K562 (cell line): ENCODE measurements at regions not wholly inside any gene's neighbourhood (a gene's known extent, or its start where the extent isn't known, plus 50 kb on each side); places are given as distances from the start of the nearest gene placed in this dataset.

Source experiments
- ATAC-seq: fragments of 200-7000 bp; cut with Tn5 transposase; 3 replicates; pipeline ENCODE4 v1.9.1; 2020; ENCODE audit warnings: moderate library complexity
- BruUV-seq: library from RNA; stranded (reverse); fragments of 400-500 nt; replicated peaks from 2 replicates; lab custom pipeline; 2021; lab: Mats Ljungman, UMichigan
- CTCF ChIA-PET: fragments of 300-600 bp; formaldehyde crosslinking; extraction: SDS; loops from one replicate; lab custom pipeline; 2021; ENCODE audit warnings: low intra/inter-chr PET ratio; lab: Yijun Ruan, JAX
- POLR2A ChIA-PET: fragments of 300-600, 350-650 bp; sonication (Branson Sonifier 250); formaldehyde crosslinking; extraction: SDS; loops from one replicate; lab custom pipeline; 2021; ENCODE audit warnings: antibody characterized with exemption, inconsistent platforms; lab: Yijun Ruan, JAX
- DNase-seq, 4 experiments: peaks; one replicate each; pipeline versions ENCODE4 v3.0.0 to v3.0.0-alpha.2; 2011 to 2018; ENCODE audit warnings: low spot score in 3 of 4, mixed read lengths in 3 of 4; ENCODE audit errors: extremely low read depth in 1 of 4
- FAIRE-seq: peaks from 2 replicates; lab custom pipeline; 2011; peaks lifted over from hg19 to GRCh38; lab: Jason Lieb, UNC
- H2AFZ ChIP-seq: 2 replicates; pipeline ENCODE4 v1.6.0; 2011; ENCODE audit warnings: low read depth, low read length, control low read depth, inconsistent platforms
- H3K27ac ChIP-seq: fragments of 200-600 bp; 3 replicates; pipeline ENCODE4 v1.8.0; 2011; ENCODE audit warnings: low read depth, mild to moderate bottlenecking, control low read depth, inconsistent platforms, low read length, moderate library complexity, mixed read lengths; ENCODE audit errors: extremely low read depth
- H3K27me3 ChIP-seq, 2 experiments: fragments of 300-600 bp in 1 of 2; 2 replicates in 1 of 2; 3 replicates in 1 of 2; pipeline versions ENCODE4 v1.6.0 to v1.8.0; 2011; ENCODE audit warnings: inconsistent platforms in 2 of 2, low read length in 2 of 2, mild to moderate bottlenecking in 1 of 2, mixed read lengths in 1 of 2, moderate library complexity in 1 of 2; ENCODE audit not compliant: control insufficient read depth in 2 of 2, insufficient read depth in 2 of 2
- H3K36me3 ChIP-seq: fragments of 300-600 bp; 3 replicates; pipeline ENCODE4 v1.8.0; 2011; ENCODE audit warnings: mild to moderate bottlenecking, low read length, inconsistent platforms; ENCODE audit not compliant: control insufficient read depth, insufficient read depth
- H3K4me1 ChIP-seq, 2 experiments: fragments of 200-600 bp in 1 of 2; replicated peaks in 1 of 2; 2 replicates in 1 of 2; 3 replicates in 1 of 2; pipeline versions ENCODE4 v1.5.1 to v1.8.0; 2011; ENCODE audit warnings: inconsistent platforms in 2 of 2, low read length in 2 of 2, mild to moderate bottlenecking in 1 of 2, mixed read lengths in 1 of 2, moderate library complexity in 1 of 2; ENCODE audit not compliant: control insufficient read depth in 2 of 2, insufficient read depth in 2 of 2
- H3K4me2 ChIP-seq: 2 replicates; pipeline ENCODE4 v1.6.1; 2011; ENCODE audit warnings: low read length, control low read depth, inconsistent platforms, mixed read lengths; ENCODE audit not compliant: insufficient read depth
- H3K4me3 ChIP-seq: fragments of 200-600 bp; sonication (generic), shearing (Covaris generic); 2 replicates; pipeline ENCODE4 v1.5.1; 2016; ENCODE audit warnings: control low read depth, inconsistent platforms
- H3K79me2 ChIP-seq: fragments of 200-600 bp; 3 replicates; pipeline ENCODE4 v1.8.0; 2011; ENCODE audit warnings: low read length, inconsistent platforms; ENCODE audit not compliant: control insufficient read depth, insufficient read depth
- H3K9ac ChIP-seq, 2 experiments: 2 replicates each; pipeline versions ENCODE4 v1.6.0 to v1.6.1; 2011; ENCODE audit warnings: low read depth in 2 of 2, low read length in 2 of 2, control low read depth in 1 of 2, inconsistent platforms in 1 of 2, mild to moderate bottlenecking in 1 of 2, mixed read lengths in 1 of 2; ENCODE audit not compliant: insufficient read depth in 1 of 2
- H3K9me1 ChIP-seq: one replicate; pipeline ENCODE4 v1.6.0; 2011; ENCODE audit warnings: inconsistent platforms, mild to moderate bottlenecking, low read length, moderate library complexity; ENCODE audit not compliant: control insufficient read depth, insufficient read depth
- H3K9me3 ChIP-seq: replicated peaks from 2 replicates; pipeline ENCODE4 v1.5.1; 2011; ENCODE audit warnings: low read depth, low read length, inconsistent platforms; ENCODE audit not compliant: control insufficient read depth, insufficient read depth
- H4K20me1 ChIP-seq: replicated peaks from 2 replicates; pipeline ENCODE4 v1.6.1; 2011; ENCODE audit warnings: low read length, inconsistent platforms, mixed read lengths; ENCODE audit not compliant: control insufficient read depth, insufficient read depth
- ARID4B ChIP-seq: sonication (generic); formaldehyde crosslinking; IDR thresholded peaks from 2 replicates; pipeline ENCODE4 v1.8.0; 2022; ENCODE audit warnings: mild to moderate bottlenecking, missing genetic modification reagents
- BRCA1 ChIP-seq, 2 experiments: fragments of 450-650 bp in 1 of 2; sonication (generic) in 1 of 2; formaldehyde crosslinking in 1 of 2; IDR thresholded peaks; 2 replicates each; pipeline versions ENCODE4 v1.5.0 to v1.6.1; 2017 to 2020; ENCODE audit warnings: mild to moderate bottlenecking in 1 of 2, missing genetic modification reagents in 1 of 2
- CGGBP1 ChIP-seq: fragments of 250-450 bp; sonication (Bioruptor Pico); IDR thresholded peaks from 2 replicates; pipeline ENCODE4 v1.9.0; 2021; ENCODE audit warnings: mild to moderate bottlenecking
- EP300 ChIP-seq: IDR thresholded peaks from 2 replicates; pipeline ENCODE4 v1.6.1; 2012; ENCODE audit warnings: low read length, improper control_type of control experiment
- EWSR1 ChIP-seq: fragments of 450-650 bp; IDR thresholded peaks from 2 replicates; pipeline ENCODE4 v1.6.1; 2018; ENCODE audit warnings: borderline replicate concordance, mild to moderate bottlenecking, low read depth, moderate library complexity; ENCODE audit not compliant: partially characterized antibody
- HDAC6 ChIP-seq: IDR thresholded peaks from 2 replicates; pipeline ENCODE4 v1.6.1; 2012; ENCODE audit warnings: low read depth, mild to moderate bottlenecking, control low read depth, inconsistent platforms, low read length, moderate library complexity
- HES1 ChIP-seq: fragments of 450-650 bp; IDR thresholded peaks from 2 replicates; pipeline ENCODE4 v1.6.1; 2016; ENCODE audit warnings: low read depth, mild to moderate bottlenecking, moderate library complexity
- HOXB6 ChIP-seq: fragments of 250-450 bp; sonication (Bioruptor Pico); IDR thresholded peaks from 2 replicates; pipeline ENCODE4 v1.5.1; 2022; ENCODE audit warnings: mild to moderate bottlenecking, borderline replicate concordance
- IRF2 ChIP-seq: sonication (generic); formaldehyde crosslinking; IDR thresholded peaks from 2 replicates; pipeline ENCODE4 v1.8.1; 2022; ENCODE audit warnings: mild to moderate bottlenecking, missing genetic modification reagents
- KDM1A ChIP-seq, 2 experiments: fragments of 450-650 bp; IDR thresholded peaks; 2 replicates each; pipeline ENCODE4 v1.6.1; 2016; ENCODE audit warnings: mild to moderate bottlenecking in 2 of 2
- MCM3 ChIP-seq: fragments of 450-650 bp; IDR thresholded peaks from 2 replicates; pipeline ENCODE4 v1.6.1; 2016
- NCOA1 ChIP-seq: fragments of 450-650 bp; IDR thresholded peaks from 2 replicates; pipeline ENCODE4 v1.6.1; 2016; ENCODE audit warnings: low read depth
- RUNX1 ChIP-seq: sonication (generic); IDR thresholded peaks from 2 replicates; pipeline ENCODE4 v1.6.1; 2016; ENCODE audit warnings: antibody characterized with exemption, low read depth
- USF2 ChIP-seq: sonication (generic); formaldehyde crosslinking; IDR thresholded peaks from 2 replicates; pipeline ENCODE4 v1.5.0; 2020; ENCODE audit warnings: missing genetic modification reagents
- ZBTB9 ChIP-seq: fragments of 450-650 bp; formaldehyde crosslinking; IDR thresholded peaks from 2 replicates; pipeline ENCODE4 v1.4.0; 2020; ENCODE audit warnings: mild to moderate bottlenecking, moderate library complexity
- ZNF212 ChIP-seq: fragments of 450-650 bp; formaldehyde crosslinking; IDR thresholded peaks from 2 replicates; pipeline ENCODE4 v1.4.0; 2020; ENCODE audit warnings: mild to moderate bottlenecking
- ZNF584 ChIP-seq: fragments of 200-800 bp; sonication (Bioruptor generic); IDR thresholded peaks from 2 replicates; pipeline ENCODE4 v1.6.1; 2016; ENCODE audit warnings: low read depth, mild to moderate bottlenecking, missing genetic modification characterization, missing compliant biosample characterization
- WGBS: fragments of 100-300 bp; shearing (Covaris generic); methylation state at CpG from one replicate; pipeline ENCODE4 v1.1.6; 2016; ENCODE audit warnings: low coverage, mixed read lengths; ENCODE audit not compliant: insufficient coverage; ENCODE audit errors: missing lambda C conversion rate; 5-methylcytosine and 5-hydroxymethylcytosine counted together
- in situ Hi-C: fragments of 300-500 bp; cut with MboI; formaldehyde crosslinking; loops from 4 replicates; pipeline ENCODE4 v1.15.0; 2018; ENCODE audit warnings: inconsistent platforms, mixed read lengths
- intact Hi-C: fragments of 100-400 bp; cut with micrococcal nuclease; formaldehyde crosslinking; loops from 2 replicates; pipeline ENCODE4 v1.14.2; 2022

GRCh38 chr6:96725296-96725695 lies 112.0 kb downstream of the GPR63 start:
- H2AFZ ChIP-seq = no peak overlapping the region
- CTCF ChIA-PET = no interaction called here
- POLR2A ChIA-PET = no interaction called here
- H3K4me1 ChIP-seq = no peaks in the 10 kb centered on the region; a peak in 1 of 5 replicates
- intact Hi-C loops = no loop called here
- 0% methylated on average over 2 of the region's 2 CpGs for WGBS
- H3K4me3 ChIP-seq = no peak overlapping the region
- no peak for ATAC-seq
- no peaks in the 10 kb centered on the region for H3K79me2 ChIP-seq
- no peaks in the 10 kb centered on the region for H3K27me3 ChIP-seq
- in situ Hi-C loops = no loop called here
- H3K4me2 ChIP-seq = no peak overlapping the region
- H3K27ac ChIP-seq = no peak overlapping the region
- no TSS peak for BruUV-seq
- no peaks in the 10 kb centered on the region for H4K20me1 ChIP-seq
- no peaks in the 10 kb centered on the region for H3K9me1 ChIP-seq
- no peaks in the 10 kb centered on the region for H3K9me3 ChIP-seq
- DNase-seq = no peak
- H3K9ac ChIP-seq = no peak overlapping the region
- no peaks in the 10 kb centered on the region for H3K36me3 ChIP-seq
- no peak for TF ChIP-seq CGGBP1
- TF ChIP-seq EWSR1 = no peak
- no peak for TF ChIP-seq ZNF212 (CRISPR knock-in tag)
- TF ChIP-seq ZBTB9 = no peak
- no peak for TF ChIP-seq EP300
- no peak for TF ChIP-seq ZNF584
- no peak for TF ChIP-seq USF2 (CRISPR knock-in tag)
- no peak for TF ChIP-seq BRCA1 (IDR thresholded peaks at IDR 0.05)
- TF ChIP-seq BRCA1 (CRISPR knock-in tag; IDR thresholded peaks at IDR 0.05) = no peak
- TF ChIP-seq KDM1A (IDR thresholded peaks at IDR 0.05) = no peak
- no peak for TF ChIP-seq RUNX1
- no peak for TF ChIP-seq MCM3
- no peak for TF ChIP-seq HDAC6
- no peak for TF ChIP-seq NCOA1
- TF ChIP-seq HOXB6 = no peak
- no peak for TF ChIP-seq HES1
- no peak for TF ChIP-seq ARID4B (CRISPR knock-in tag)
- no peak for TF ChIP-seq IRF2 (CRISPR knock-in tag)
- FAIRE-seq = no peak
